ENCODE measurements at regions not wholly inside any gene's neighbourhood (a gene's known extent, or its start where the extent isn't known, plus 50 kb on each side); places are given as distances from the start of the nearest gene placed in this dataset. TPM values are rescaled to one million over a fixed set of nuclear protein-coding genes. Genes with fewer than 3 reads are reported as not detected.

- no peaks in the 10 kb centered on the region for H4K20me1 ChIP-seq (ENCODE audit: insufficient read depth, low read length)
- H3K4me2 ChIP-seq (ENCODE audit: insufficient read depth, low read length) = no peak overlapping the region
- TF ChIP-seq CTCF (IDR thresholded peaks at IDR 0.05; ENCODE audit: extremely low read depth, low read depth, low read length) = no peak
- no peaks in the 10 kb centered on the region for H3K27me3 ChIP-seq (ENCODE audit: insufficient read depth, low read length)
- DNase-seq (ENCODE audit: insufficient read length, low spot score, missing footprints) = no peak
- no peak overlapping the region for H3K27ac ChIP-seq (ENCODE audit: low read depth, low read length)
- H3K79me2 ChIP-seq (ENCODE audit: insufficient read depth, low read length) = no peaks in the 10 kb centered on the region
- H3K9me3 ChIP-seq (ENCODE audit: low read depth, low read length) = no peaks in the 10 kb centered on the region
- no peak overlapping the region for H3K4me3 ChIP-seq (ENCODE audit: insufficient read depth, low read length)
- H2AFZ ChIP-seq (ENCODE audit: low read length) = no peak overlapping the region
- H3K36me3 ChIP-seq (ENCODE audit: insufficient read depth, low read length) = no peaks in the 10 kb centered on the region
- no peaks in the 10 kb centered on the region for H3K4me1 ChIP-seq (ENCODE audit: insufficient read depth, low read length)
These were observed 50.8 kb upstream of the FANCL start for GRCh38 chr2:58291726-58292438.

Small RNA genes lying in the stretch of these regions (small RNA-seq; reads per million reads assigned to genes)
- not detected for gene AC007179.3
- gene MIR4432 = not detected
- gene RNA5SP94 = not detected
- 1.7 reads per million, percentile 58 among the genes with 10 or more reads in this experiment for gene RNU1-32P
- not detected for gene RNU6-508P

Measured in osteoblast (primary cell).